ENCODE measurements at regions not wholly inside any gene's neighbourhood (a gene's known extent, or its start where the extent isn't known, plus 50 kb on each side); places are given as distances from the start of the nearest gene placed in this dataset.

GRCh38 chr6:112485120-112485826 is 138.1 kb downstream of the RFPL4B start:
- Histone ChIP-seq H3K4me3 (ENCODE audit: low read depth, low read length) (no peak overlapping the region), H3K36me3 (no peaks in the 10 kb centered on the region), H3K4me1 (peaks cover 8% of the 10 kb centered on the region), H3K27me3 (no peaks in the 10 kb centered on the region), H3K9me3 (no peaks in the 10 kb centered on the region)
- no peak for TF ChIP-seq CTCF (IDR thresholded peaks at IDR 0.05; ENCODE audit: low read depth, low read length)
- no peak for DNase-seq

DNA sequence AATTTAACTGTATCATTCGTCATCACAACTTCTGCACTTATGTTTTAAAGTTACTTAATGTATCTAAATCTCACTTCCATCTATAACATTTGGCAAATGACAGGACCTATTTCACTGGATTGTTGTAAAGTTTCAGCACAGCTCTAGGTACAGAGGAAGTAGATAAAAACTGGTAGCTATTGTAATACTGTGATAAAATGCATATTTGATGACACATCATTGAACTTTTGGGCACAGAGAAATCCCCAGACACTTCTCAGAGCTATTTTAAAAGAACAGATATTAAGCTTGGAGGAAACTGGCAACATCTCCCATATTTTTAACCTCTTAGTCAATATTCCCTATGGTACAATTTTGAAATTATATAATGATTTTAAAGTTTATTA is 138.7 kb downstream of the RFPL4B start:
- no peak overlapping the region for H3K4me3 ChIP-seq (ENCODE audit: low read depth, low read length)
- no peaks in the 10 kb centered on the region for H3K9me3 ChIP-seq
- no peak for DNase-seq
- H3K4me1 ChIP-seq, result peaks cover 8% of the 10 kb centered on the region
- TF ChIP-seq CTCF (IDR thresholded peaks at IDR 0.05; ENCODE audit: low read depth, low read length), result no peak
- no peaks in the 10 kb centered on the region for H3K36me3 ChIP-seq
- no peaks in the 10 kb centered on the region for H3K27me3 ChIP-seq

DNA sequence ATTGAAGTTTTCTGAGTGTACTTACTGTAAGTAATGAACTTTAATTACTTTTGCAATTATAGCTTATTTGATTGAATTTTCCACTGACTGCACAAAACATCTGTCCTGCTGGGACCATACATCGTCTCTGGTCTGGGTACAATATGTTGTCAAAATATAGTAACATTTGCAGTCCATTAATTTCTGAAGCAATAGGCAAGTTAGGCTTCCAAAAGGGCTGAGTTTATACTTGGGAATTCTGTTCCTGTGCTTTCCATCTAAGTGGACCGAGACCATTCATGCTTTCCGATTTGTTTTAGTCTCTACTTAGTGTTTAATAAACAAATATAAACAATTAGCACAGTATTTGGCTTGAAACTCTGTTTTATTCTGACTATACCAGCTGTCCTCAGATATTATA is 139.3 kb downstream of the RFPL4B start:
- H3K9me3 ChIP-seq, result no peaks in the 10 kb centered on the region
- H3K36me3 ChIP-seq, result no peaks in the 10 kb centered on the region
- no peaks in the 10 kb centered on the region for H3K27me3 ChIP-seq
- TF ChIP-seq CTCF (IDR thresholded peaks at IDR 0.05; ENCODE audit: low read depth, low read length), result no peak
- H3K4me3 ChIP-seq (ENCODE audit: low read depth, low read length), result no peak overlapping the region
- H3K4me1 ChIP-seq, result peaks cover 8% of the 10 kb centered on the region
- no peak for DNase-seq

DNA sequence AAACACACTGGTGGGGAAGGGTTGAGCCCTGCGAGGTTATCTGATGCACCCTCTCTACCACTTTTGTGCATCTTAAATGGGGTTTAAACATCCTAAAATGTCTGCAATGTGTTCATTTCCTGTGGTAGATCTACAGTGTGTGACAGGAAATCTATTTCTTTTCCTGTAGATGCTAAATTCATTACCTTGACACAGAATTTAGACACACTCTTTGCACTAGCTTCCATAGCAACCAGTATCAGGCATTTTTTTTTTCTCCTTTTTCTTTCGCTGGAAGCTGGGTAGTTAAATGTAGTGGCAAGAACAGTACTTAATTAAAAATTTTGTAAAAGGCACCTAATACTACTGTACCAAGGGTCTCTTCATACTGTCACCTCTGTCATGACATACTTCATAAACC is 141.1 kb downstream of the RFPL4B start:
- no peak overlapping the region for H3K4me3 ChIP-seq (ENCODE audit: low read depth, low read length)
- H3K36me3 ChIP-seq, result no peaks in the 10 kb centered on the region
- no peak for DNase-seq
- TF ChIP-seq CTCF (IDR thresholded peaks at IDR 0.05; ENCODE audit: low read depth, low read length), result no peak
- no peaks in the 10 kb centered on the region for H3K27me3 ChIP-seq
- no peaks in the 10 kb centered on the region for H3K9me3 ChIP-seq
- peaks cover 8% of the 10 kb centered on the region for H3K4me1 ChIP-seq

- TF ChIP-seq CTCF (IDR thresholded peaks at IDR 0.05; ENCODE audit: low read depth, low read length), result no peak
- Histone ChIP-seq H3K36me3 (no peaks in the 10 kb centered on the region), H3K4me3 (ENCODE audit: low read depth, low read length) (peak overlapping the region; percentile 50), H3K4me1 (peaks cover 16% of the 10 kb centered on the region), H3K9me3 (no peaks in the 10 kb centered on the region), H3K27me3 (no peaks in the 10 kb centered on the region)
- peak; percentile 84 for DNase-seq
These were observed 154.6 kb downstream of the RFPL4B start for GRCh38 chr6:112501705-112502104.

GRCh38 chr6:112502351-112503090 is 155.4 kb downstream of the RFPL4B start:
- no peak for DNase-seq
- peak; percentile 50 for TF ChIP-seq CTCF (IDR thresholded peaks at IDR 0.05; ENCODE audit: low read depth, low read length)
- H3K4me3 ChIP-seq (ENCODE audit: low read depth, low read length), result peak overlapping the region; percentile 50

More at GRCh38 chr6:112502351-112503090, 155.4 kb downstream of the RFPL4B start:
- Histone ChIP-seq H3K9me3 (no peaks in the 10 kb centered on the region), H3K27me3 (no peaks in the 10 kb centered on the region), H3K4me1 (peaks cover 16% of the 10 kb centered on the region), H3K36me3 (no peaks in the 10 kb centered on the region)
